ENCODE measurements at regions not wholly inside any gene's neighbourhood (a gene's known extent, or its start where the extent isn't known, plus 50 kb on each side); places are given as distances from the start of the nearest gene placed in this dataset.

- no peaks in the 10 kb centered on the region for H3K27me3 Mint-ChIP-seq (ENCODE audit: low read depth)
- CTCF ChIA-PET, result no interaction called here
- no peaks in the 10 kb centered on the region for H3K36me3 Mint-ChIP-seq (ENCODE audit: low read depth)
- H3K27ac Mint-ChIP-seq, result no peak overlapping the region
- no peaks in the 10 kb centered on the region for H3K4me1 Mint-ChIP-seq (ENCODE audit: low read depth)
- DNase-seq, result no peak
- intact Hi-C loops (cut with micrococcal nuclease), result no loop called here
- H3K4me3 Mint-ChIP-seq, result no peak overlapping the region
- no peaks in the 10 kb centered on the region for H3K9me3 Mint-ChIP-seq
Measured at GRCh38 chrX:5100004-5100403, 1128.7 kb downstream of the NLGN4X start.

DNA sequence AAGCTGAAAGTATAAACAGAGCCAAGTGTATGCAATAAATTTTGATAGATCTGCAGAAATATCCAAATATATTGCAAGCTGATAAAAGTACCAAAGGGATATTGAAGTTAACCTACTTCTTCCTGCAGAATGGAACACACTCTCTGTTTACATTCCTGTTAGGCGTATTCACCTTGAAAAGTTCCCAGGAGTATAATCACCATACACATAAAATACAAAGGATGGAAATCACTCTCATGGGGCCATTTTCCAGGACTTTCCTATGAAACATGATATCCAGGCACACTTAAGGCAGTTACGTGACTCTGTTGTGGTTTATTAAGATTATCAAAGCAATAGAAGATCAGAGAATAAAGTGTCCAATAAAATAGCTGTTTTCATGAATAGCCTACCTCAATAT, 1142.3 kb downstream of the NLGN4X start:
- intact Hi-C loops (cut with micrococcal nuclease), result no loop called here
- H3K27ac Mint-ChIP-seq, result no peak overlapping the region
- H3K4me1 Mint-ChIP-seq (ENCODE audit: low read depth), result no peaks in the 10 kb centered on the region
- no peak overlapping the region for H3K4me3 Mint-ChIP-seq
- CTCF ChIA-PET, result no interaction called here
- H3K9me3 Mint-ChIP-seq, result peaks cover 1% of the 10 kb centered on the region
- no peaks in the 10 kb centered on the region for H3K27me3 Mint-ChIP-seq (ENCODE audit: low read depth)
- DNase-seq, result no peak
- H3K36me3 Mint-ChIP-seq (ENCODE audit: low read depth), result no peaks in the 10 kb centered on the region

DNA sequence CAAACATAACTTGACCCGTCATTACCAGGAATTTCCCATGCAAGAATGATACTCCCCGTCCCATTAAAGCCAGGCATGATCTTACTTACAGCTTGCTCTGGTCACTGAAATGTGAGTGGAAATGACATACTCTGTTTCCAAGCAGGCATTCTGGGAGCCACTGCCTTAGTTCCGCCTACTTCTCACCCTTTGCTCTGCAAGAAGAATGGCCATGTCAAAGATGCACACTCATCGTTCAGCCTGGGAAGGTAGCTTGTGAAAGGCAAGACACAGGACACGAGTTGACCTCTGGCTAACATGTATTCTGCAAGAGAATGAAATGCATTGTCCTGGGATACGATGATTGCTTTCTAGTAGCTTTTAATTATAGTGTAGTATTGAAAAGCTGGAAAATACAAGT, 1144.4 kb downstream of the NLGN4X start:
- no peaks in the 10 kb centered on the region for H3K27me3 Mint-ChIP-seq (ENCODE audit: low read depth)
- no peaks in the 10 kb centered on the region for H3K4me1 Mint-ChIP-seq (ENCODE audit: low read depth)
- H3K27ac Mint-ChIP-seq, result no peak overlapping the region
- CTCF ChIA-PET, result no interaction called here
- no peaks in the 10 kb centered on the region for H3K36me3 Mint-ChIP-seq (ENCODE audit: low read depth)
- no peak overlapping the region for H3K4me3 Mint-ChIP-seq
- DNase-seq, result no peak
- intact Hi-C loops (cut with micrococcal nuclease), result no loop called here
- H3K9me3 Mint-ChIP-seq, result no peaks in the 10 kb centered on the region

DNA sequence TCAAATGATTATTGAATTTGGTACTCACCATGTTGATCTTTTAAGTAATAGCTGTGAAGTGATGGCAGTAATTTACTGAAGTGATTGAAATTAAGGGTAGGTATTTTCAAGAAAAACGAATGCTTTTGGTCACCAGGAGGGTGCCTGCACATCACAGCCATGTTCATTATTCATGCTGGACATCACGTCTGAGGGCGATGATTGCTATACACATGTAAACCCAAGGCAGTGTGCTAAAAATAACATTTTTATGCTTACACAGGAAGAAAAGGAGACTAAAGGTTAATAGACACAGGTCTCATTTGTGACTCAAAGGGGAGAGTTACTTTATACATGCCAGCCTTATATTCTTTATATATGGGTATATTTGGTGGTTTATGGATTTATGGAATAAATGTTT, 1146.0 kb downstream of the NLGN4X start:
- CTCF ChIA-PET, result no interaction called here
- Mint-ChIP-seq H3K27ac (no peak overlapping the region), H3K4me3 (no peak overlapping the region), H3K36me3 (ENCODE audit: low read depth) (no peaks in the 10 kb centered on the region), H3K27me3 (ENCODE audit: low read depth) (no peaks in the 10 kb centered on the region), H3K9me3 (no peaks in the 10 kb centered on the region), H3K4me1 (ENCODE audit: low read depth) (no peaks in the 10 kb centered on the region)
- intact Hi-C loops (cut with micrococcal nuclease), result no loop called here
- no peak for DNase-seq

DNA sequence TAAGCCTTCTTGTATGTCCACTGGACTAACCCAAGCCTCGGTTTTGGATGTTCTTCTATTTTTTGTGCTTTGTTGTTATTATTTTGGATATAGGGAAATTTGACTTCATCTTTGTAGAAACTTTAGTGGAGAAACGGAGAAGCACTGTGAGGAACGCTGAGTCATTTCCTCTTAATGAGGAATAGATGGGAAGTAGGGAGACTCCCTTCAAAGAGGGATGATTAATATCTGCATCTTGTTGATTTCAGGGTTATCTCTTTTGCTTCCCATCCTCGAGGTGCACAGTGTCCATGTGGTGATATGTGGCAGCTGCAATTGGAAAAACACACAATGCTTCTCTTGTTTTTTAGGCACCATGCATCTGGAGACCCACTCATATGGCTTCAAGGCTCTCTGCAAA, 1147.9 kb downstream of the NLGN4X start:
- H3K4me1 Mint-ChIP-seq (ENCODE audit: low read depth), result no peaks in the 10 kb centered on the region
- intact Hi-C loops (cut with micrococcal nuclease), result no loop called here
- CTCF ChIA-PET, result no interaction called here
- DNase-seq, result no peak
- no peak overlapping the region for H3K4me3 Mint-ChIP-seq
- H3K36me3 Mint-ChIP-seq (ENCODE audit: low read depth), result no peaks in the 10 kb centered on the region
- H3K9me3 Mint-ChIP-seq, result no peaks in the 10 kb centered on the region
- H3K27me3 Mint-ChIP-seq (ENCODE audit: low read depth), result no peaks in the 10 kb centered on the region
- H3K27ac Mint-ChIP-seq, result no peak overlapping the region

DNA sequence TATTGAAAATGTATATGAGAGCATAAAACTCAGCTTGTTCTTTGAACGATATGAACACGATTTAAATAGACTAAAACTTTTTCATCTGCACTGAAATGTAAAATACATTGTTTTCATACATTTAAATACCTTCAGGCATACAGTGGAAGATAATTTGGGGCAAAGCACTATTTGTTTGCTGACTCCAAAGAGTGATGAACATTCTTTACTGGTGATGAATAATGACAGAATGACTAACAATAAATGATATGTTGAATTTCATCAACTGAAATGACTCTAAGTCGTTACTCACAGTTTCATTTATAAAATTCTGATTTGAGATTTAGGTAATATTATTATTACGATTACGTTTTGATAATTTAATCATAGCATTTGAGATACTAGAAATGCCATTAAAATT, 1160.1 kb downstream of the NLGN4X start:
- no peaks in the 10 kb centered on the region for H3K36me3 Mint-ChIP-seq (ENCODE audit: low read depth)
- no peaks in the 10 kb centered on the region for H3K27me3 Mint-ChIP-seq (ENCODE audit: low read depth)
- H3K9me3 Mint-ChIP-seq, result no peaks in the 10 kb centered on the region
- no peak overlapping the region for H3K4me3 Mint-ChIP-seq
- intact Hi-C loops (cut with micrococcal nuclease), result no loop called here
- no peak for DNase-seq
- H3K27ac Mint-ChIP-seq, result no peak overlapping the region
- CTCF ChIA-PET, result no interaction called here
- H3K4me1 Mint-ChIP-seq (ENCODE audit: low read depth), result no peaks in the 10 kb centered on the region

GRCh38 chrX:5057786-5058185, 1170.9 kb downstream of the NLGN4X start:
- peaks cover 2% of the 10 kb centered on the region for H3K9me3 Mint-ChIP-seq
- CTCF ChIA-PET, result no interaction called here
- no peaks in the 10 kb centered on the region for H3K36me3 Mint-ChIP-seq (ENCODE audit: low read depth)
- H3K4me1 Mint-ChIP-seq (ENCODE audit: low read depth), result no peaks in the 10 kb centered on the region
- intact Hi-C loops (cut with micrococcal nuclease), result no loop called here
- H3K4me3 Mint-ChIP-seq, result no peak overlapping the region
- no peak overlapping the region for H3K27ac Mint-ChIP-seq
- H3K27me3 Mint-ChIP-seq (ENCODE audit: low read depth), result no peaks in the 10 kb centered on the region
- no peak for DNase-seq

GRCh38 chrX:5054852-5055251, 1173.8 kb downstream of the NLGN4X start:
- H3K27ac Mint-ChIP-seq, result no peak overlapping the region
- intact Hi-C loops (cut with micrococcal nuclease), result no loop called here
- no peaks in the 10 kb centered on the region for H3K27me3 Mint-ChIP-seq (ENCODE audit: low read depth)
- H3K36me3 Mint-ChIP-seq (ENCODE audit: low read depth), result no peaks in the 10 kb centered on the region
- CTCF ChIA-PET, result no interaction called here
- H3K4me1 Mint-ChIP-seq (ENCODE audit: low read depth), result no peaks in the 10 kb centered on the region
- peaks cover 2% of the 10 kb centered on the region for H3K9me3 Mint-ChIP-seq
- no peak overlapping the region for H3K4me3 Mint-ChIP-seq
- DNase-seq, result no peak

DNA sequence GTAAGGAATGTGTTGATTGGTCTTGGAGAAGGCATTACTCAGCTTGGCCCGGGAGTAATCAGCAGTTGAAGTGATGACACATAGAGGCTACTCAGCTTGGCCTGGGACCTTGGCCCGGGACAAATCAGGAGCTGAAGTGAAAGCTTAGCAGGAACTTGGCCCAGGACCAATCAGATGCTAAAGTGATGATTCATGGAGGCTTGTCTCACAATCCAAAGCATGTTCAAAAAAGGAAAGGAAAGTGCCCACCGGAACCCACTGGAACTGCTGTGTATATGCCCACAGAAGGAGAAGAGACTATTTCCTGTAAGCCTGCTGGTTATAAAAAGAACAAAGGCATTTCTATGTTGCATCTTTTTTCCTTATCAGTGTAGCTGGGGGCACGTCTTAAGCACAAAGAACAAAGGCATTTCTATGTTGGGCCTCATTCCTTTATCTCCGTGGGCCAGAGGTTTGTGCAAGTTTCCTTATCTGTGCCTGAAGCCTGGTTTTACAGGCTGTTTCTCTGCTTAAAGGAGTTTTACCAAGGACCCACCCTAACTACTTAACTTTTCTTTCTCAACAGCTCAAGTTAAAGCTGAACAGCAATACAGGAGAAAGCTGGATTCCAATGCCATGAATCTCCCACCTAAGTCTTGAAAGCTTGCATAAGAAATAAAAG, 1176.7 kb downstream of the NLGN4X start:
- CTCF ChIA-PET, result no interaction called here
- Mint-ChIP-seq H3K4me3 (no peak overlapping the region), H3K27ac (no peak overlapping the region), H3K27me3 (ENCODE audit: low read depth) (no peaks in the 10 kb centered on the region), H3K9me3 (peaks cover 2% of the 10 kb centered on the region), H3K36me3 (ENCODE audit: low read depth) (no peaks in the 10 kb centered on the region), H3K4me1 (ENCODE audit: low read depth) (no peaks in the 10 kb centered on the region)
- intact Hi-C loops (cut with micrococcal nuclease), result no loop called here
- DNase-seq, result no peak

DNA sequence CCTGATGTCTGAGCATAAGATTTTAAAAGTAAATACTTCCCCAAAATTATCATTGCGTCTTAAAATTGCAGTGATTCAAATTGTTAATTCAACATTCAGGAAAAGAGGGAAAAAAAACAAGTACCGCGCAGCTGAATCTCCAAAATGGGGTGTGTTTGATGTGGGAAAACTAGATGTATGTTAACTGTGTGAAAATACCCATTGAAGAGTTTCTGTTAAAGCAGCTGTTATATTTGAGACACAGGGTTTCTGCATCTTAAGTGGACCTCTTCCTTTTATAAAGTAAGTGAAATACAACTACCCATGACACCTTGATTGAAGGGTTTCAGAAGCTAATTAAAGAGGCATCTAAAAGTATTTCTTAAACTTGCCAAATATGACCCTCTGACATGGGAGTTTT, 1186.1 kb downstream of the NLGN4X start:
- H3K27ac Mint-ChIP-seq, result no peak overlapping the region
- H3K9me3 Mint-ChIP-seq, result peaks cover 3% of the 10 kb centered on the region
- DNase-seq, result no peak
- no peaks in the 10 kb centered on the region for H3K4me1 Mint-ChIP-seq (ENCODE audit: low read depth)
- intact Hi-C loops (cut with micrococcal nuclease), result no loop called here
- no peaks in the 10 kb centered on the region for H3K36me3 Mint-ChIP-seq (ENCODE audit: low read depth)
- CTCF ChIA-PET, result no interaction called here
- H3K4me3 Mint-ChIP-seq, result no peak overlapping the region
- no peaks in the 10 kb centered on the region for H3K27me3 Mint-ChIP-seq (ENCODE audit: low read depth)

- intact Hi-C loops (cut with micrococcal nuclease), result no loop called here
- Mint-ChIP-seq H3K4me3 (no peak overlapping the region), H3K9me3 (peaks cover 3% of the 10 kb centered on the region), H3K4me1 (ENCODE audit: low read depth) (no peaks in the 10 kb centered on the region), H3K27me3 (ENCODE audit: low read depth) (no peaks in the 10 kb centered on the region), H3K36me3 (ENCODE audit: low read depth) (no peaks in the 10 kb centered on the region), H3K27ac (no peak overlapping the region)
- no peak for DNase-seq
- CTCF ChIA-PET, result no interaction called here
Measured at GRCh38 chrX:5031792-5032191, 1196.9 kb downstream of the NLGN4X start.

DNA sequence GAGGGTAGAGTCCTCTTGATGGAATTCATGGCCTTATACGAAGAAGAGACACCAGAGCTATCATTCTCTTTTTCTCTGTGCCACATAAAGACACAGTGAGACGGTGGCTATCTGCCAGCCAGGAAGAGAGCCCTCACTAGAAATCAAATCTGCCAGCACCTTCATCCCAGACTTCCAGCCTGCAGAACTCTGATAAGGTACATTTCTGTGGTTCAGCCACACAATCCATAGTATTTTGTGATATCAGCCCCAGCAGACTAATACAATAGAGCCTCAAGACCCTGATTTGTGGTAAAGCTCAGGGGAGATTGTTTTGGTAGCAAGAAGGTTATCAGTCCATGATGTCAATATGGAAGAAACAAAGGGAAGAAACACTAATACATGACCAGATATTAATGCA, 1213.2 kb downstream of the NLGN4X start:
- Mint-ChIP-seq H3K27me3 (ENCODE audit: low read depth) (no peaks in the 10 kb centered on the region), H3K4me3 (no peak overlapping the region), H3K36me3 (ENCODE audit: low read depth) (no peaks in the 10 kb centered on the region), H3K27ac (no peak overlapping the region), H3K9me3 (peaks cover 4% of the 10 kb centered on the region), H3K4me1 (ENCODE audit: low read depth) (no peaks in the 10 kb centered on the region)
- DNase-seq, result no peak
- intact Hi-C loops (cut with micrococcal nuclease), result no loop called here
- CTCF ChIA-PET, result no interaction called here

GRCh38 chrX:4994855-4995254, 1233.8 kb downstream of the NLGN4X start:
- no peaks in the 10 kb centered on the region for H3K4me1 Mint-ChIP-seq (ENCODE audit: low read depth)
- H3K36me3 Mint-ChIP-seq (ENCODE audit: low read depth), result no peaks in the 10 kb centered on the region
- no peaks in the 10 kb centered on the region for H3K27me3 Mint-ChIP-seq (ENCODE audit: low read depth)
- no peak for DNase-seq
- H3K27ac Mint-ChIP-seq, result no peak overlapping the region
- no peak overlapping the region for H3K4me3 Mint-ChIP-seq
- intact Hi-C loops (cut with micrococcal nuclease), result no loop called here
- peaks cover 6% of the 10 kb centered on the region for H3K9me3 Mint-ChIP-seq
- CTCF ChIA-PET, result no interaction called here

DNA sequence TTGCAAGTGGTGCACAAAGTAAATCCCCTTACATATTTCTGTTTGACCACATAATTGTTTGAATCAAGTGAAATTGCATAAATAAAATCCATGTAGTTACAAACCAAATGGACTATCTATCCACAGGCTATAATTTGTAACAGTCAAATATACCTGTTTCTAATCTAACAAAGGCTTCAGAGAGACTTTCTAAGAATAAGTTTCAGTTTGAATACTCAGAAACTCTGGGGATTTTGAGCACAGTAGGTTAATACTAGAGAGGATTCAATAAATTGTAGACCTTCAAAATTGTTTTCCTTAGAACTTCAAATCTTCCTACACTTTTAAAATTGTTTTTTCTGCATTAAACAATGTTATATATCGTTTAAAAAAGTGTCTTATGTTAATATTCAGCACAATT, 1250.1 kb downstream of the NLGN4X start:
- Mint-ChIP-seq H3K27ac (no peak overlapping the region), H3K9me3 (peaks cover 3% of the 10 kb centered on the region), H3K4me1 (ENCODE audit: low read depth) (no peaks in the 10 kb centered on the region), H3K36me3 (ENCODE audit: low read depth) (no peaks in the 10 kb centered on the region), H3K27me3 (ENCODE audit: low read depth) (no peaks in the 10 kb centered on the region), H3K4me3 (no peak overlapping the region)
- intact Hi-C loops (cut with micrococcal nuclease), result no loop called here
- no peak for DNase-seq
- CTCF ChIA-PET, result no interaction called here
